Karpas-422 (cell line): ENCODE measurements at regions not wholly inside any gene's neighbourhood (a gene's known extent, or its start where the extent isn't known, plus 50 kb on each side); places are given as distances from the start of the nearest gene placed in this dataset.
"Not testable (repeated sequence)": the region's sequence is repeated elsewhere in the genome, so short reads cannot be mapped to it uniquely, and the experiment has no call there.

ENCODE experiments used
- DNase-seq: peaks from one replicate; pipeline ENCODE4 v3.0.0-alpha.2; 2015
- H2AFZ ChIP-seq: fragments of 200-600 bp; sonication (generic); 2 replicates; pipeline ENCODE4 v1.6.1; 2014; ENCODE audit warnings: antibody characterized with exemption, low read length, mixed read lengths
- H3K27ac ChIP-seq: fragments of 200-600 bp; sonication (generic); 2 replicates; pipeline ENCODE4 v1.5.1; 2014; ENCODE audit warnings: mild to moderate bottlenecking, low read length, moderate library complexity
- H3K27me3 ChIP-seq: fragments of 200-600 bp; sonication (generic); 2 replicates; pipeline ENCODE4 v1.6.1; 2014; ENCODE audit warnings: low read length, mixed read lengths
- H3K36me3 ChIP-seq: fragments of 200-600 bp; sonication (generic); 2 replicates; pipeline ENCODE4 v1.6.1; 2014; ENCODE audit warnings: low read length, mixed read lengths; ENCODE audit not compliant: insufficient read depth
- H3K4me1 ChIP-seq: fragments of 200-600 bp; sonication (generic); 2 replicates; pipeline ENCODE4 v1.6.1; 2014; ENCODE audit warnings: mild to moderate bottlenecking, low read length, mixed read lengths
- H3K4me2 ChIP-seq: fragments of 200-600 bp; sonication (generic); 2 replicates; pipeline ENCODE4 v1.6.1; 2014; ENCODE audit warnings: low read length, low read depth, mild to moderate bottlenecking; ENCODE audit not compliant: poor library complexity, severe bottlenecking
- H3K4me3 ChIP-seq: fragments of 200-600 bp; sonication (generic); 2 replicates; pipeline ENCODE4 v1.5.1; 2014; ENCODE audit warnings: mild to moderate bottlenecking, antibody characterized with exemption, low read length, mixed read lengths
- H3K79me2 ChIP-seq: fragments of 200-600 bp; sonication (generic); 2 replicates; pipeline ENCODE4 v1.6.1; 2014; ENCODE audit warnings: mild to moderate bottlenecking, low read length, mixed read lengths
- H3K9ac ChIP-seq: fragments of 200-600 bp; sonication (generic); 2 replicates; pipeline ENCODE4 v1.6.0; 2014; ENCODE audit warnings: low read length
- H3K9me2 ChIP-seq: fragments of 200-600 bp; sonication (generic), shearing (Covaris generic); replicated peaks from 2 replicates; pipeline ENCODE4 v1.6.0; 2014; ENCODE audit warnings: mild to moderate bottlenecking, low read length, moderate library complexity; ENCODE audit not compliant: insufficient read depth
- H3K9me3 ChIP-seq: fragments of 300-700, 200-600 bp; sonication (generic); 2 replicates; pipeline ENCODE4 v1.6.1; 2014; ENCODE audit warnings: low read length, mixed read lengths
- H4K20me1 ChIP-seq: fragments of 200-600 bp; sonication (generic); 2 replicates; pipeline ENCODE4 v1.6.1; 2014; ENCODE audit warnings: mild to moderate bottlenecking, antibody characterized with exemption, low read length, low read depth; ENCODE audit not compliant: insufficient read depth

DNA sequence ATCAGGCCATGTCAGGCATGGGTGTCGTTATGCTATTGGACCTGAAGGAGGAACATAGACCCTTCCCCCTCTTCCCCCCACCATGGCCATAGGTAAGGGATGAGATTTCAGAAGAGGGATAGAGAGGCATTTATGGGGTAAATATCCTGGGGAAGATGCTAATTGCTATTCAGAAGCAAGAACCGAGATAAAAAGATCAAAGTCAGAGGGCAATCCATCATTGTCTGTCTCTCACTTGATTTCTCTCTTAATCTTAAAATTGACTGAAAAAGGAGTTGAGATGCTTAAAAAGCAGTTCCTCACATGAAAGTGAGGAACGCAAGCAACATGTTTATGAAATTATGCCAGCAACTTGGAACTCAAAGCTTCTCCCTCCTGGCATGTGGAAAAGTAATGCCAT, 212.0 kb downstream of the RPAP3 start:
- Histone ChIP-seq H3K27ac (no peak overlapping the region), H3K4me3 (no peak overlapping the region), H3K9ac (no peak overlapping the region), H3K9me3 (no peaks in the 10 kb centered on the region), H3K79me2 (no peaks in the 10 kb centered on the region), H3K36me3 (no peaks in the 10 kb centered on the region), H3K9me2 (no peaks in the 10 kb centered on the region), H3K27me3 (no peaks in the 10 kb centered on the region), H2AFZ (no peak overlapping the region), H3K4me2 (no peak overlapping the region), H3K4me1 (no peaks in the 10 kb centered on the region), H4K20me1 (no peaks in the 10 kb centered on the region)
- no peak for DNase-seq

DNA sequence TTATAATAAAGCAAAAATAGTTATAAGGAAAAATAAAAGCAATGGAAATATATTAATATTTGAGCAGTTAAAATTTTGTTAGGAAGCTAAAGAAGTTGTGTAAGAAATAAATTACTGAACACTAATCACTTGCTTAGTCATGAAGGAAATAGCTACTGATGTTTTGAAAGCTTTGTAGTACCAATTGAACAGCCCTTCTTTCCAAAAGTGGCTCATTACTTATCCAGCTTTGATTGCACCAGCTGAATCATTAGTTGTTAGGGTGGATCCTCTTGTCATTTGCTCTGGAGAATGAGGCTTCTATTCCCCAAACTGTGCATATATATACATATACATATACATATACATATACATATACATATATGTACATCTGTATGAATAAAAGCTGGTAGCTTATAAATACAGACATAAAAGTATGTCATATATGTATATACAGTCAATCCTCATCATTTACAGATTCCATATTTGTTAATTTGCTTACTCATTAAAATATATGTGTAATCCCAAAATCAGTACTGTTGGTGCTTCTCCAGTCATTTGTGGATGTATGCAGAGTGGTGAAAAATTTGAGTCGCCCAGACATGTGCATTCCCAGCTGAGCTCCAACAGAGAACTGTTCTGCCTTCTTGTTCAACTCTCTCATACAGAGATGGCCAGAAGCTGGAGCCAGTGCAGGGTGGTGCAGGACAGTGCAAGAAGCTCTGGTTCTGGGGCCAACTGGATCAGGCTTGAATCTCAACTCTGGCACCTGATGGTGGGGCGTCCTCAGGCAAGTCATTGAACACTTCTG, 214.1 kb downstream of the RPAP3 start:
- no peaks in the 10 kb centered on the region for H3K79me2 ChIP-seq
- no peaks in the 10 kb centered on the region for H3K4me1 ChIP-seq
- DNase-seq, result no peak
- H3K4me2 ChIP-seq, result no peak overlapping the region
- no peaks in the 10 kb centered on the region for H3K27me3 ChIP-seq
- H3K36me3 ChIP-seq, result no peaks in the 10 kb centered on the region
- H4K20me1 ChIP-seq, result no peaks in the 10 kb centered on the region
- no peaks in the 10 kb centered on the region for H3K9me2 ChIP-seq
- H3K9ac ChIP-seq, result no peak overlapping the region
- no peak overlapping the region for H3K4me3 ChIP-seq
- H3K9me3 ChIP-seq, result no peaks in the 10 kb centered on the region
- H2AFZ ChIP-seq, result no peak overlapping the region
- no peak overlapping the region for H3K27ac ChIP-seq

DNA sequence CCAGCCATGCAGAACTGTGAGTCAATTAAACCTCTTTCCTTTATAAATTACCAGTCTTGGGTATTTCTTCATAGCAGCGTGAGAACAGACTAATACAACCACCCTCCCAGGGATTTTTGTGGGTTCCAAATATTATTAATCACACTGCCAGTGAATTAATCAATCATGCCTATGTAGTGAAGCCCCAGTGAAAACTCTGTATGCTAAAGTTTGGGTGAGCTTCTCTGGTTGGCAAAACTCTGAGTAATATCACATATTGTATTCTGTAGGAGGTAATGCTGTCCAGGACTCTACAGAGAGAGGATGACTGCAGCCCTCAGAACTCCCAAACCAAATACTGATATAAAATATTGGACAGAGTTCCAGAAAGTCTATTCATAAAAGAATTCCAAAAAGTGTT, 216.9 kb downstream of the RPAP3 start:
- no peak overlapping the region for H3K27ac ChIP-seq
- no peaks in the 10 kb centered on the region for H3K27me3 ChIP-seq
- no peaks in the 10 kb centered on the region for H3K79me2 ChIP-seq
- no peaks in the 10 kb centered on the region for H3K36me3 ChIP-seq
- no peak for DNase-seq
- H4K20me1 ChIP-seq, result no peaks in the 10 kb centered on the region
- H3K4me1 ChIP-seq, result no peaks in the 10 kb centered on the region
- no peak overlapping the region for H3K4me2 ChIP-seq
- H3K9me3 ChIP-seq, result no peaks in the 10 kb centered on the region
- H3K4me3 ChIP-seq, result no peak overlapping the region
- no peaks in the 10 kb centered on the region for H3K9me2 ChIP-seq
- no peak overlapping the region for H2AFZ ChIP-seq
- H3K9ac ChIP-seq, result no peak overlapping the region

DNA sequence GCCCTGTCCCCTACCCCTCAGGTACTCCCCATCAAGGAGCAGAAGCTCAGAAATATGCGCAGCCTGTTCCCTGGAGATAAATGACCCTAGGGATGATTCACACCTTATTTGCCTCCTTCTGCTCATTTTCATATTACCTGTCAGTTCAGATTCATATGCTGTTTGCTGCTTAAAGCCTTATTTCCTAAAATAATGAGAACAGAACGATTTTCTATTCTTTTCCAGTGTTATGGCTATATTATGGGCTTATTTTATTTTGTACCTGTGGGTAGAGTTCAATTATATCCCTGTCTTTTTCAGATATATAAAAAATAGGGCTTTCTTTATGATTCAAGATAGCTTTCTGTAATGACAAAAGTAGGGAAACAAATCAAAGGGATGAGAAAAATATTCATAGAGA, 224.8 kb downstream of the RPAP3 start:
- DNase-seq, result no peak
- no peak overlapping the region for H3K27ac ChIP-seq
- no peaks in the 10 kb centered on the region for H3K79me2 ChIP-seq
- no peak overlapping the region for H3K4me2 ChIP-seq
- H3K9ac ChIP-seq, result no peak overlapping the region
- no peaks in the 10 kb centered on the region for H3K4me1 ChIP-seq
- H3K9me2 ChIP-seq, result no peaks in the 10 kb centered on the region
- H3K4me3 ChIP-seq, result no peak overlapping the region
- H4K20me1 ChIP-seq, result no peaks in the 10 kb centered on the region
- H2AFZ ChIP-seq, result no peak overlapping the region
- no peaks in the 10 kb centered on the region for H3K36me3 ChIP-seq
- H3K9me3 ChIP-seq, result peaks cover 7% of the 10 kb centered on the region
- no peaks in the 10 kb centered on the region for H3K27me3 ChIP-seq

DNA sequence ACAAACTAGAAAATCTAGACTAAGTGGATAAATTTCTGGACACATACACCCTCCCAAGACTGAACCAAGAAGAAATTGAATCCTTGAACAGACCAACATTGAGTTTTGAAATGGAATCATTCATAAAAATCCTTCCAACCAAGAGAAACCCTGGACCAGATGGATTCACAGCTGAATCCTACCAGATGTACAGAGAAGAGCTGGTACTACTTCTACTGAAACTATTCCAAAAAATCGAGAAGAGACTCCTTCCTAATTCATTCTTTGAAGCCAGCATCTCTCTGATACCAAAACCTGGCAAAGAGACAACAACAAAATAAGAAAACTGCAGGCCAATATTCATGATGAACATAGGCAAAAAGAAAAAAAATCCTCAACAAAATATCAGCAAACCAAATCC, 227.4 kb downstream of the RPAP3 start:
- H3K4me2 ChIP-seq, result no peak overlapping the region

DNA sequence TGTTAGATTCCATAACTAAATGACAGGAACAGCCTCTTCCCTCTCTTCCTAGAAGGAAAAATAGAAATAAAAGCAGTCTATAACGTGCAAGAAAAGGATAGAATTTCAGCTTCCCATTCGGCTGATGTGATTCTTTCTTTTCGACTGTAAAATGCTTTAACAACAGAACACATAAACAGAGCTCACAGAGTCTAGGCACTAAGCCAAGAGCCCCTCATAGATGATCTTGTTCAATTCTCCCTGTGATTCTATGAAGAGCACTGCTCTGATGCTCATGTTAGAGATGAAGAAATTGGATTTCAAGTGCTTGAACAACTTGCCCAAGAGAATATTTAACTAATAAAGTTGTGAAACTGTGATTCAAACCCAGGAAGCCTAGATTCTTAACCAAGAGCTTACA, 232.7 kb downstream of the RPAP3 start:
- Histone ChIP-seq H3K27ac (no peak overlapping the region), H3K27me3 (no peaks in the 10 kb centered on the region), H3K4me3 (no peak overlapping the region), H3K9me2 (no peaks in the 10 kb centered on the region), H3K36me3 (no peaks in the 10 kb centered on the region), H3K9ac (no peak overlapping the region), H3K4me2 (no peak overlapping the region), H3K79me2 (no peaks in the 10 kb centered on the region), H3K4me1 (no peaks in the 10 kb centered on the region), H2AFZ (no peak overlapping the region), H3K9me3 (peaks cover 9% of the 10 kb centered on the region), H4K20me1 (no peaks in the 10 kb centered on the region)
- no peak for DNase-seq

More for the DNA sequence above, 227.4 kb downstream of the RPAP3 start:
- Histone ChIP-seq H4K20me1 (no peaks in the 10 kb centered on the region), H3K4me3 (no peak overlapping the region), H3K4me1 (no peaks in the 10 kb centered on the region), H3K9ac (no peak overlapping the region), H2AFZ (no peak overlapping the region), H3K9me2 (no peaks in the 10 kb centered on the region), H3K79me2 (no peaks in the 10 kb centered on the region), H3K36me3 (no peaks in the 10 kb centered on the region), H3K27me3 (no peaks in the 10 kb centered on the region), H3K9me3 (peaks cover 9% of the 10 kb centered on the region), H3K27ac (no peak overlapping the region)
- DNase-seq, result no peak

DNA sequence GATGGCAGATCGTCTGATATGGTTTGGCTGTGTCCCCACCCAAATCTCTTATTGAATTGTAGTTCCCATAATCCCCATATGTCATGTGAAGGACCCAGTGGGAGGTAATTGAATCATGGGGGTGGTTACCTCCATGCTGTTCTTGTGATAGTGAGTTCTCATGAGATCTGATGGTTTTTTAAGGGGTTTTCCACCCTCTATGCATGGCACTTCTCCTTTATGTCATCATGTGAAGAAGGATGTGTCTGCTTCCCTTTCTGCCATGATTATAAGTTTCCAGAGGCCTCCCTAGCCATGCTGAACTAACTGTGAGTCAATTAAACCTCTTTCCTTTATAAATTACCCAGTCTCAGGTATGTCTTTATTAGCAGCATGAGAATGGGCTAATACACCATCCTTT, 235.5 kb downstream of the RPAP3 start:
- H3K27me3 ChIP-seq, result not testable (repeated sequence)

DNA sequence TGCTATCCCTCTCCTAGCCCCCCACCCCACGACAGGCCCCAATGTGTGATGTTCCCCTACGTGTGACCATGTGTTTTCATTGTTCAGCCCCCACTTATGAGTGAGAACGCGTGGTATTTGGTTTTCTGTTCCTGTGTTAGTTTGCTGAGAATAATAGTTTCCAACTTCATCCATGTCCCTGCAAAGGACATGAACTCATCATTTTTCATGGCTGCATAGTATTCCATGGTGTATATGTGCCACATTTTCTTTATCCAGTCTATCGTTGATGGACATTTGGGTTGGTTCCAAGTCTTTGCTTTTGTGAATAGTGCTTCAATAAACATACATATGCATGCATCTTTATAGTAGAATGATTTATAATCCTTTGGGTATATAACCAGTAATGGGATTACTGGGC, 241.9 kb downstream of the RPAP3 start:
- H3K27me3 ChIP-seq, H4K20me1 ChIP-seq, H3K4me1 ChIP-seq, H3K9me3 ChIP-seq, H3K36me3 ChIP-seq, H3K9me2 ChIP-seq, DNase-seq, H2AFZ ChIP-seq, H3K27ac ChIP-seq, H3K79me2 ChIP-seq, H3K9ac ChIP-seq, H3K4me2 ChIP-seq, H3K4me3 ChIP-seq: not testable (repeated sequence)

More for the DNA sequence above, 235.5 kb downstream of the RPAP3 start:
- H3K79me2 ChIP-seq, H4K20me1 ChIP-seq, DNase-seq, H3K9me2 ChIP-seq, H3K4me2 ChIP-seq, H3K4me3 ChIP-seq, H3K4me1 ChIP-seq, H2AFZ ChIP-seq, H3K9me3 ChIP-seq, H3K27ac ChIP-seq, H3K36me3 ChIP-seq, H3K9ac ChIP-seq: not testable (repeated sequence)
